Duodenal mucosa (tissue), 2 donors: ENCODE measurements at regions not wholly inside any gene's neighbourhood (a gene's known extent, or its start where the extent isn't known, plus 50 kb on each side); places are given as distances from the start of the nearest gene placed in this dataset.

Source experiments
- H3K27ac ChIP-seq: one replicate; pipeline ENCODE4 v1.7.0; 2013; ENCODE audit warnings: low read depth, low read length
- H3K27me3 ChIP-seq, 2 donors: one replicate each; pipeline ENCODE4 v1.7.0; 2013; ENCODE audit warnings: low read length in 2 of 2, control low read depth in 1 of 2; ENCODE audit not compliant: insufficient read depth in 2 of 2, control insufficient read depth in 1 of 2
- H3K36me3 ChIP-seq, 2 donors: one replicate each; pipeline ENCODE4 v1.7.0; 2013; ENCODE audit warnings: low read length in 2 of 2, control low read depth in 1 of 2; ENCODE audit not compliant: insufficient read depth in 2 of 2, control insufficient read depth in 1 of 2
- H3K4me1 ChIP-seq, 2 donors: one replicate each; pipeline ENCODE4 v1.7.0; 2013; ENCODE audit warnings: low read length in 2 of 2, control low read depth in 1 of 2; ENCODE audit not compliant: insufficient read depth in 2 of 2, control insufficient read depth in 1 of 2
- H3K4me3 ChIP-seq, 2 donors: one replicate each; pipeline ENCODE4 v1.7.0; 2013; ENCODE audit warnings: low read length in 2 of 2, low read depth in 1 of 2
- H3K9ac ChIP-seq, 2 donors: one replicate each; pipeline ENCODE4 v1.7.0; 2013; ENCODE audit warnings: low read length in 2 of 2, low read depth in 1 of 2
- H3K9me3 ChIP-seq, 2 donors: one replicate each; pipeline ENCODE4 v1.7.0; 2013; ENCODE audit warnings: low read length in 2 of 2, control low read depth in 1 of 2; ENCODE audit not compliant: control insufficient read depth in 1 of 2

GRCh38 chr12:94748726-94749421 lies 98.5 kb upstream of the TMCC3 start:
- Histone ChIP-seq H3K4me3 (no peak overlapping the region), H3K4me1 (no peaks in the 10 kb centered on the region), H3K36me3 (no peaks in the 10 kb centered on the region), H3K9me3 (no peaks in the 10 kb centered on the region), H3K27me3 (peaks cover 0 to 4% of the 10 kb centered on the region in 2 donors), H3K27ac (no peak overlapping the region), H3K9ac (no peak overlapping the region)

- no peak overlapping the region for H3K27ac ChIP-seq
- H3K36me3 ChIP-seq: no peaks in the 10 kb centered on the region
- H3K4me3 ChIP-seq: no peak overlapping the region
- H3K9me3 ChIP-seq: no peaks in the 10 kb centered on the region
- H3K4me1 ChIP-seq: no peaks in the 10 kb centered on the region
- peaks cover 0 to 4% of the 10 kb centered on the region in 2 donors for H3K27me3 ChIP-seq
- no peak overlapping the region for H3K9ac ChIP-seq
Measured at GRCh38 chr12:94745562-94745961, 95.2 kb upstream of the TMCC3 start.

DNA sequence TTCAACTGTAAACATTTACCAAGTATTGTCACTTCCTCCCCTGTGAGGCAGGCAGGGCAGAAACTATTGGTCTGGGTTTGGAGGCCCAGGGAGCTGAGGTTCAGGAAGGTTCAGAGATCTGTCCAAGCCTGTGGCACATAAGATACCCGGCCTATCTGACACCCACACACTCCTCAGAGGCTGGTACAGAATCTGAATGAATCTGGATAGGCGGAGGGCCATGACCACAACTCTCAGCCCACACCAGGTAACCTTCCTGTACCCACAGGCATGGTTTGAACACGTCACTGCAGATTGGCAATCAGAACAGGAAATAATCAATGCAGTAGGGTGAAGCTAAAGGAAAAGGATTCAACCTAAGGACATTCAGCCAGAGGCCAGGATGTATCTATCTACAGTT lies 92.8 kb upstream of the TMCC3 start:
- Histone ChIP-seq H3K4me1 (no peaks in the 10 kb centered on the region), H3K27ac (no peak overlapping the region), H3K9me3 (no peaks in the 10 kb centered on the region), H3K36me3 (no peaks in the 10 kb centered on the region), H3K9ac (no peak overlapping the region), H3K27me3 (no peaks in the 10 kb centered on the region), H3K4me3 (no peak overlapping the region)

DNA sequence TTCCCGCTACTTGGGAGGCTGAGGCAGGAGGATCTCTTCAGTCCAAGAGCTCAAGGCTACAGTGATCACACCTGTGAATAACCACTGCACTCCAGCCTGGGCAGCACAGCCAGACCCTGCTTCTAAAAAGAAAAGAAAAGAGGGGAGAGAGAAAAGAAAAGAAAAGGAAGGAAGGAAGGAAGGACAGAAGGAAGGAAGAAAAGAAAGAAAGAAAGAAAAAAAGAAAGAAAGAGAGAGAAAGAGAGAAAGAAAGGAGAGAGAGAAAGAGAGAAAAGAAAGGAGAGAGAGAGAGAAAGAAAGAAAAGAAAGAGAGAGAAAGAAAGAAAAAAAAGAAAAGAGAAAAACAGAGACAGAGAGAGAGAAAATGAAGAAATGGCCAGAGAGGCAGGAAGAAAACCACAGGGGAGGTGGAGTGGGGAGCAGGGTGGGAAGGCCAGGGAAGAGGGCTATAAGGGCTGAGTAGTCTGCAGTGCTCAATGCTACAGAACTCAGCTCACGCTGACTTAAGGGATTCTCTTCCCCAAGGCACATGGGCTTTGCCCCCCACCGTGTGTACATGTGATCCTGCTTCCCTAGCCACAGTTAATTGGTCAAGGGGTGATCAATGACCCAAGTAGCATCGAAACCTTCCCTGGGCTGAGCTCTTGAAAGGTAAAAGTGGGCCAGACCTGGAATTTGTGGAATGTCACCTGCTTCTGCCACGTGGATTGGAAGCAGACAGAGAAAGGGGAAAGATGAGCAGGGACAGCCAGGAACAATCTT lies 90.4 kb upstream of the TMCC3 start:
- no peak overlapping the region for H3K27ac ChIP-seq
- H3K9me3 ChIP-seq: no peaks in the 10 kb centered on the region
- no peaks in the 10 kb centered on the region for H3K36me3 ChIP-seq
- H3K4me1 ChIP-seq: no peaks in the 10 kb centered on the region
- no peak overlapping the region for H3K9ac ChIP-seq
- H3K4me3 ChIP-seq: no peak overlapping the region
- no peaks in the 10 kb centered on the region for H3K27me3 ChIP-seq

DNA sequence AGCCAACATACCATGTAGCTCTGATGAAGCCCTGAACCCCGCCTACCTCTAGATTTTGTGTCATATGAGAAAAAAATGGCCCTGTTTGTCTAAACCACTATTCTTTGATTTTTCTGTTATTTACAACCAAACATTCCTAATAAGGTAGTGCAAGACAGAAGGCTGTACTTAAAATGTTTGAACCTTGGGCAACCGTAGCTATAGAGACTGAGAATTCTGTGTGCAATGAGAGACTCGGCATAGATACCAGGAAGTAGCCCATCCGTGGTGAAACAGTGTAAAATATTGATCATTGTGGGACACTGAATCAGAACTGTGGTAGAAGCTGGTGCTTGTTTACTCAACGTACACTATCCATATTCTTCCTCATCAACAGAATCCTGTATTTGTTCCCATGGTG lies 86.5 kb upstream of the TMCC3 start:
- Histone ChIP-seq H3K9me3 (no peaks in the 10 kb centered on the region), H3K4me3 (no peak overlapping the region), H3K36me3 (no peaks in the 10 kb centered on the region), H3K27ac (no peak overlapping the region), H3K4me1 (no peaks in the 10 kb centered on the region), H3K27me3 (no peaks in the 10 kb centered on the region), H3K9ac (no peak overlapping the region)

DNA sequence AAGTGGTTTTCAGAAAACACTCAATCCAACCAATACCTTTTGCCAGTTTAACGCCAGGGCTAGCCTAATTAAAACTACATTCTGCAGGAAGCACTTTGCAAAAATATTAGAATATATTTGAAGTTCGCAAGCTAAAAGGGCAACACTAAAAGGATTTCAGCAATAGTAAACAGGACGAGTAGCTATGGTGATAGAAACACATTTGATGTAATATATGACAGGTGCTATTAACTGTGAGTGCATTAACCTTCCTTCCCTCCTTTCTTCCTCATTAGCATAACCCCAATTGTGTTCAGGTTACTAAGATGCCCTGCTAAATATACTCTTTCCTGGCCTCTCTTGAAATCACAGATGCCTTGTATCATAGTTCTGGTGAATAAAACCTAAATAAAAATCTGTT lies 85.6 kb upstream of the TMCC3 start:
- H3K27ac ChIP-seq: no peak overlapping the region
- no peak overlapping the region for H3K9ac ChIP-seq
- H3K9me3 ChIP-seq: no peaks in the 10 kb centered on the region
- no peaks in the 10 kb centered on the region for H3K36me3 ChIP-seq
- no peak overlapping the region for H3K4me3 ChIP-seq
- H3K4me1 ChIP-seq: no peaks in the 10 kb centered on the region
- H3K27me3 ChIP-seq: no peaks in the 10 kb centered on the region

DNA sequence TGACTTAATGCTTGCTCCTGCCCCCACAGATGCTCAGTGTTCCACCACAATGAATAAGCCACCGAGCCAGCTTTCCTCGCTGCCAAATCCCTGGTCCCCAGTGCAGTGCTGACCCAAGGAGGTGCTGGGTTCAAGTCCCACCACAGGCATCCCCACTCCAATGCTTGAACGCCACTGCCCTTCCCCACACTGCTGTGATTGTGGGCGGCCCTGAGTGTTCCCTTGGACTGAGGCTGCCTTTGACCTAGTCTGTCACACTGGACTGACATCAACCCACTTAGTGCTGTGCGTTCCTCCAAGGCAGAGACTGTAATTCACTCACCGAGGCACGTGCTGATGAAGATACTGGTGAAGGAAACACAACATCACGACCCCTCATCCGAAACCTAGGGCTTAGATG lies 83.4 kb upstream of the TMCC3 start:
- H3K27ac ChIP-seq: no peak overlapping the region

DNA sequence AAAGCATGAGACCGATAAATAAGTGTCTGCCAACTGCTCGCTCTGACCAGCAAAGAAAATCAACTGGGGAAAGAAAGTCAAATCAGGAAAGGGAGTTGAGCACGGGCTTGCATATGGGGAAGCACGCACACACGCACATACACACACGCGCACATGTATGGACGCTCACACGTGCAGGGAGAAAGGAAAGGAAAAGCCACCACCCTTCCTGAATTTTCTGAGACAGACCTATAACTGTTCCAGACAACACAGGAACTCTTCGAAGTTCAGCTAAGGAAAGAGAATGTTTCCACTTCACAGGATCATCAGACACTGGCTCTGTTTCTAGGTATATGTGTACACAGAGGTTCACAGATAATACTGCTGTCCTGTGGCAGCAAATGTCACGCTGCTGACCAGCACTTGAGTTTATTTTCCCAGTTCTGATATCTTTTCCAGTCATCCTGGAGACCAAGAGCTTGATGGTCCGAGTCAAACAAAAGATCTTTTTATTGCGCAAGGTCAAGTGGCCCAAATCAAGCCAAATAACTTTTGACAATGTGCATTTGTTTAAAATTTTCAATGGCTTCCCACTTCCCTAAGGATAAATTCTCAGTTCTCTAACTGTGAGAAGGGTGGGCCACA lies 82.1 kb upstream of the TMCC3 start:
- H3K4me1 ChIP-seq: no peaks in the 10 kb centered on the region
- H3K9me3 ChIP-seq: no peaks in the 10 kb centered on the region
- H3K27me3 ChIP-seq: no peaks in the 10 kb centered on the region
- no peak overlapping the region for H3K4me3 ChIP-seq
- H3K27ac ChIP-seq: no peak overlapping the region
- no peaks in the 10 kb centered on the region for H3K36me3 ChIP-seq
- no peak overlapping the region for H3K9ac ChIP-seq

More for the DNA sequence above, 83.4 kb upstream of the TMCC3 start:
- H3K4me3 ChIP-seq: no peak overlapping the region
- H3K9me3 ChIP-seq: no peaks in the 10 kb centered on the region
- H3K36me3 ChIP-seq: no peaks in the 10 kb centered on the region
- H3K27me3 ChIP-seq: no peaks in the 10 kb centered on the region
- no peak overlapping the region for H3K9ac ChIP-seq
- no peaks in the 10 kb centered on the region for H3K4me1 ChIP-seq

- no peaks in the 10 kb centered on the region for H3K4me1 ChIP-seq
- H3K9ac ChIP-seq: no peak overlapping the region
- no peak overlapping the region for H3K27ac ChIP-seq
- H3K36me3 ChIP-seq: no peaks in the 10 kb centered on the region
- no peak overlapping the region for H3K4me3 ChIP-seq
- no peaks in the 10 kb centered on the region for H3K27me3 ChIP-seq
- H3K9me3 ChIP-seq: no peaks in the 10 kb centered on the region
Measured at GRCh38 chr12:94731733-94732360, 81.5 kb upstream of the TMCC3 start.

GRCh38 chr12:94730847-94731246 lies 80.5 kb upstream of the TMCC3 start:
- no peaks in the 10 kb centered on the region for H3K4me1 ChIP-seq
- no peaks in the 10 kb centered on the region for H3K27me3 ChIP-seq
- no peak overlapping the region for H3K4me3 ChIP-seq
- no peaks in the 10 kb centered on the region for H3K9me3 ChIP-seq
- no peak overlapping the region for H3K27ac ChIP-seq
- H3K36me3 ChIP-seq: no peaks in the 10 kb centered on the region
- no peak overlapping the region for H3K9ac ChIP-seq
